SK-N-SH treated with all-trans-retinoic acid at 6 μM for 48 hours (cell line): ENCODE measurements at regions not wholly inside any gene's neighbourhood (a gene's known extent, or its start where the extent isn't known, plus 50 kb on each side); places are given as distances from the start of the nearest gene placed in this dataset.

ENCODE experiments used
- ARNTL ChIP-seq: fragments of 450-650 bp; formaldehyde crosslinking; IDR thresholded peaks from 2 replicates; pipeline ENCODE4 v1.5.0; 2020; ENCODE audit warnings: low read depth, mild to moderate bottlenecking, moderate library complexity, borderline replicate concordance
- CREB5 ChIP-seq: fragments of 250-450 bp; sonication (Bioruptor Pico); IDR thresholded peaks from 2 replicates; pipeline ENCODE4 v1.5.1; 2020; ENCODE audit warnings: low read depth, mild to moderate bottlenecking, moderate library complexity
- CSDC2 ChIP-seq: fragments of 250-450 bp; sonication (Bioruptor Pico); IDR thresholded peaks from 2 replicates; pipeline ENCODE4 v1.5.0; 2020; ENCODE audit warnings: mild to moderate bottlenecking, moderate library complexity
- GLIS3 ChIP-seq: fragments of 250-450 bp; sonication (Bioruptor Pico); IDR thresholded peaks from 2 replicates; pipeline ENCODE4 v1.5.0; 2020; ENCODE audit warnings: mild to moderate bottlenecking, moderate library complexity
- OSR1 ChIP-seq: fragments of 250-450 bp; sonication (Bioruptor Pico); IDR thresholded peaks from 2 replicates; pipeline ENCODE4 v1.8.0; 2022; ENCODE audit warnings: moderate library complexity, mild to moderate bottlenecking, inconsistent platforms
- PATZ1 ChIP-seq: fragments of 250-450 bp; sonication (Bioruptor Pico); IDR thresholded peaks from 2 replicates; pipeline ENCODE4 v1.8.0; 2020; ENCODE audit warnings: mild to moderate bottlenecking, moderate library complexity, borderline replicate concordance
- PPARA ChIP-seq: fragments of 250-450 bp; sonication (Bioruptor Pico); IDR thresholded peaks from 2 replicates; pipeline ENCODE4 v1.5.0; 2020; ENCODE audit warnings: mild to moderate bottlenecking, borderline replicate concordance
- RARB ChIP-seq: fragments of 250-450 bp; sonication (Bioruptor Pico); IDR thresholded peaks from 2 replicates; pipeline ENCODE4 v1.8.0; 2021; ENCODE audit warnings: mild to moderate bottlenecking, moderate library complexity
- TCF4 ChIP-seq: fragments of 250-450 bp; sonication (Bioruptor Pico); IDR thresholded peaks from 2 replicates; pipeline ENCODE4 v1.8.0; 2021; ENCODE audit warnings: mild to moderate bottlenecking, moderate library complexity, borderline replicate concordance
- TOX ChIP-seq: fragments of 250-450 bp; sonication (Bioruptor Pico); IDR thresholded peaks from 2 replicates; pipeline ENCODE4 v1.8.0; 2021; ENCODE audit warnings: mild to moderate bottlenecking, moderate library complexity, borderline replicate concordance
- TSHZ2 ChIP-seq: fragments of 250-450 bp; sonication (Bioruptor Pico); IDR thresholded peaks from 2 replicates; pipeline ENCODE4 v1.5.0; 2020; ENCODE audit warnings: mild to moderate bottlenecking, moderate library complexity
- ZFP30 ChIP-seq: fragments of 450-650 bp; formaldehyde crosslinking; IDR thresholded peaks from 2 replicates; pipeline ENCODE4 v1.5.0; 2022; ENCODE audit warnings: mild to moderate bottlenecking, moderate library complexity
- ZNF70 ChIP-seq: fragments of 450-650 bp; formaldehyde crosslinking; IDR thresholded peaks from 2 replicates; pipeline ENCODE4 v1.5.0; 2020; ENCODE audit warnings: mild to moderate bottlenecking, moderate library complexity
- ZNF8 ChIP-seq: fragments of 450-650 bp; formaldehyde crosslinking; IDR thresholded peaks from 2 replicates; pipeline ENCODE4 v1.5.0; 2020; ENCODE audit warnings: mild to moderate bottlenecking, moderate library complexity

GRCh38 chr10:3911241-3911640 is 126.2 kb upstream of the KLF6 start:
- TF ChIP-seq CSDC2 (no peak), OSR1 (no peak), TSHZ2 (CRISPR knock-in tag) (no peak), TCF4 (CRISPR knock-in tag) (no peak), ARNTL (no peak), PATZ1 (CRISPR knock-in tag) (no peak), TOX (CRISPR knock-in tag) (no peak), RARB (no peak), CREB5 (no peak), ZNF8 (CRISPR knock-in tag) (no peak), ZNF70 (CRISPR knock-in tag) (no peak), ZFP30 (CRISPR knock-in tag) (no peak), GLIS3 (no peak), PPARA (CRISPR knock-in tag) (no peak)
